Stomach (tissue), 8 donors: ENCODE measurements at regions not wholly inside any gene's neighbourhood (a gene's known extent, or its start where the extent isn't known, plus 50 kb on each side); places are given as distances from the start of the nearest gene placed in this dataset.

Source experiments
- DNase-seq, 2 donors: peaks; one replicate each; pipeline versions ENCODE4 v3.0.0 to v3.0.0-alpha.2; 2013 to 2019
- H3K27ac ChIP-seq, 5 donors: fragments of 200-600 bp in 4 of 5; sonication (generic) in 4 of 5; one replicate each; pipeline ENCODE4 v1.5.1; 2013 to 2019; ENCODE audit warnings: mild to moderate bottlenecking in 1 of 5, moderate library complexity in 1 of 5
- H3K27me3 ChIP-seq, 3 donors: fragments of 200-600 bp; sonication (generic); one replicate each; pipeline ENCODE4 v1.5.1; 2017 to 2019; ENCODE audit warnings: mixed run types in 1 of 3
- H3K36me3 ChIP-seq, 4 donors: fragments of 200-600 bp; sonication (generic); 1 replicate in 3 of 4; 2 replicates in 1 of 4; pipeline ENCODE4 v1.5.1; 2016 to 2019
- H3K4me1 ChIP-seq, 4 donors: fragments of 200-600 bp; sonication (generic); one replicate each; pipeline ENCODE4 v1.5.1; 2016 to 2019
- H3K4me3 ChIP-seq, 4 donors: fragments of 200-600 bp; sonication (generic) in 3 of 4; one replicate each; pipeline ENCODE4 v1.5.1; 2016 to 2019; ENCODE audit warnings: mild to moderate bottlenecking in 1 of 4
- H3K9me3 ChIP-seq, 4 donors: fragments of 200-600 bp; sonication (generic); one replicate each; pipeline ENCODE4 v1.5.1; 2016 to 2019
- EP300 ChIP-seq: sonication (generic); formaldehyde crosslinking; IDR thresholded peaks from one replicate; pipeline ENCODE4 v1.6.1; 2017; ENCODE audit warnings: antibody characterized with exemption
- POLR2A ChIP-seq, 4 donors: fragments of 450-650 bp; IDR thresholded peaks; one replicate each; pipeline ENCODE4 v1.6.1; 2016; ENCODE audit warnings: antibody characterized with exemption in 4 of 4, control low read depth in 2 of 4, mild to moderate bottlenecking in 1 of 4, moderate library complexity in 1 of 4
- POLR2AphosphoS5 ChIP-seq, 3 donors: sonication (generic); formaldehyde crosslinking; IDR thresholded peaks; one replicate each; pipeline ENCODE4 v1.6.1; 2016; ENCODE audit warnings: antibody characterized with exemption in 3 of 3
- WGBS, 5 donors: extraction: QIAGEN DNeasy Blood & Tissue Kit in 3 of 5; methylation state at CpG; one replicate each; pipeline versions ENCODE4 v1.1.5 to v1.1.7; 2013 to 2018; 5-methylcytosine and 5-hydroxymethylcytosine counted together
- intact Hi-C: fragments of 100-400 bp; cut with DNase I; formaldehyde crosslinking; loops from one replicate; pipeline ENCODE4 v1.15.1; 2023; ENCODE audit warnings: low total_unique reads
- TF ChIP-seq, protein P1 (sequence below), 7 experiments: fragments of 450-650 bp in 4 of 7; fragments of 200-600 bp in 3 of 7; sonication (generic) in 3 of 7; IDR thresholded peaks; one replicate each; pipeline ENCODE4 v1.5.1; 2016 to 2019; ENCODE audit warnings: antibody characterized with exemption in 7 of 7, control low read depth in 2 of 7, mild to moderate bottlenecking in 1 of 7
- donor health status: healthy with polysubstance abuse.
- donor health status: Bipolar disorder and iron deficiency.
- donor health status: healthy.

DNA sequence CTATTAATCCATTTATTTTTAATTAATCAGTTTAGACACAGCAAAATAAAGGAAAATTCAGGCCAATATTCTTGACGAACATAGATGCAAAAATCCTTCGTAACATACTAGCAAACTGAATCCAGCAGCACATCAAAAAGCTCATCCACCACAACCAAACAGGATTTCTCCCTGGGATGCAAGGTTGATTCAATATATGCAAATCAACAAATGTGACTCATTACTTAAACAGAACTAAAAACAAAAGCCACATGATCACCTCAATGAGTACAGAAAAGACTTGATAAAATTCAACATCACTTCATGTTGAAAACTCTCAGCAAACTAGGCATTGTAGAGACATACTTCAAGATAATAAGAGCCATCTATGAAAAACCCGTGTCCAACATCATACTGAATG lies 364.1 kb upstream of the THBS1 start:
- Histone ChIP-seq H3K27ac (no peak overlapping the region), H3K9me3 (peaks cover 0 to 2% (median 0%) of the 10 kb centered on the region in 4 donors), H3K4me1 (peaks cover 0 to 9% (median 3%) of the 10 kb centered on the region in 4 donors), H3K36me3 (no peaks in the 10 kb centered on the region), H3K27me3 (no peaks in the 10 kb centered on the region), H3K4me3 (no peak overlapping the region)
- 92 to 96% (median 95%) methylated on average over 3 of the region's 3 CpGs for WGBS, 5 donors
- intact Hi-C loops = no loop called here
- DNase-seq = no peak
- TF ChIP-seq EP300 (no peak), POLR2AphosphoS5 (IDR thresholded peaks at IDR 0.05) (no peak), POLR2A (IDR thresholded peaks at IDR 0.05) (no peak)
- TF ChIP-seq, protein P1, sequence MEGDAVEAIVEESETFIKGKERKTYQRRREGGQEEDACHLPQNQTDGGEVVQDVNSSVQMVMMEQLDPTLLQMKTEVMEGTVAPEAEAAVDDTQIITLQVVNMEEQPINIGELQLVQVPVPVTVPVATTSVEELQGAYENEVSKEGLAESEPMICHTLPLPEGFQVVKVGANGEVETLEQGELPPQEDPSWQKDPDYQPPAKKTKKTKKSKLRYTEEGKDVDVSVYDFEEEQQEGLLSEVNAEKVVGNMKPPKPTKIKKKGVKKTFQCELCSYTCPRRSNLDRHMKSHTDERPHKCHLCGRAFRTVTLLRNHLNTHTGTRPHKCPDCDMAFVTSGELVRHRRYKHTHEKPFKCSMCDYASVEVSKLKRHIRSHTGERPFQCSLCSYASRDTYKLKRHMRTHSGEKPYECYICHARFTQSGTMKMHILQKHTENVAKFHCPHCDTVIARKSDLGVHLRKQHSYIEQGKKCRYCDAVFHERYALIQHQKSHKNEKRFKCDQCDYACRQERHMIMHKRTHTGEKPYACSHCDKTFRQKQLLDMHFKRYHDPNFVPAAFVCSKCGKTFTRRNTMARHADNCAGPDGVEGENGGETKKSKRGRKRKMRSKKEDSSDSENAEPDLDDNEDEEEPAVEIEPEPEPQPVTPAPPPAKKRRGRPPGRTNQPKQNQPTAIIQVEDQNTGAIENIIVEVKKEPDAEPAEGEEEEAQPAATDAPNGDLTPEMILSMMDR (IDR thresholded peaks at IDR 0.05) = no peak

DNA sequence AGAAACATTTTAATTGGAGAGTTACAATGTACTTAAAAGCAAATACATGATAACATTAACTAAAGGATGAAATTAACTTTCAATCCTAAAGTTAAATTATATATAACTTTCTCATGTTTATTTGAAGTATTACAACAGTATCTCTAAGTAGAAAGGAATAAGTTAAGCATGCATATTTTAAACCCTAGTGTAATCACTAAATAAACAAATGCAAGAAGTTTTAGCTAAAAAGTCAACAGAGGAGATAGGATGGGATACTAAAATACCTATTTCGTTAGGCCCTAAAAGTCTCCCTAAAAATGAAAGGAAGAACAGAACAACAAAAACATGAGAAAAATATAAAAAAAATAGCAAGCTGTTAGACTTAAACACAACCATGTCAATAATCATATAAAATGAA lies 361.3 kb upstream of the THBS1 start:
- intact Hi-C loops = no loop called here
- no peak for DNase-seq
- Histone ChIP-seq H3K4me1 (no peaks in the 10 kb centered on the region), H3K27me3 (no peaks in the 10 kb centered on the region), H3K36me3 (no peaks in the 10 kb centered on the region), H3K9me3 (no peaks in the 10 kb centered on the region), H3K4me3 (no peak overlapping the region), H3K27ac (no peak overlapping the region)
- 24 to 50% (median 33%) methylated on average over 1 of the region's 1 CpG for WGBS, 5 donors
- no peak for TF ChIP-seq POLR2A (IDR thresholded peaks at IDR 0.05)
- no peak for TF ChIP-seq POLR2AphosphoS5 (IDR thresholded peaks at IDR 0.05)
- TF ChIP-seq, protein P1 (IDR thresholded peaks at IDR 0.05) = no peak
- TF ChIP-seq EP300 = no peak

DNA sequence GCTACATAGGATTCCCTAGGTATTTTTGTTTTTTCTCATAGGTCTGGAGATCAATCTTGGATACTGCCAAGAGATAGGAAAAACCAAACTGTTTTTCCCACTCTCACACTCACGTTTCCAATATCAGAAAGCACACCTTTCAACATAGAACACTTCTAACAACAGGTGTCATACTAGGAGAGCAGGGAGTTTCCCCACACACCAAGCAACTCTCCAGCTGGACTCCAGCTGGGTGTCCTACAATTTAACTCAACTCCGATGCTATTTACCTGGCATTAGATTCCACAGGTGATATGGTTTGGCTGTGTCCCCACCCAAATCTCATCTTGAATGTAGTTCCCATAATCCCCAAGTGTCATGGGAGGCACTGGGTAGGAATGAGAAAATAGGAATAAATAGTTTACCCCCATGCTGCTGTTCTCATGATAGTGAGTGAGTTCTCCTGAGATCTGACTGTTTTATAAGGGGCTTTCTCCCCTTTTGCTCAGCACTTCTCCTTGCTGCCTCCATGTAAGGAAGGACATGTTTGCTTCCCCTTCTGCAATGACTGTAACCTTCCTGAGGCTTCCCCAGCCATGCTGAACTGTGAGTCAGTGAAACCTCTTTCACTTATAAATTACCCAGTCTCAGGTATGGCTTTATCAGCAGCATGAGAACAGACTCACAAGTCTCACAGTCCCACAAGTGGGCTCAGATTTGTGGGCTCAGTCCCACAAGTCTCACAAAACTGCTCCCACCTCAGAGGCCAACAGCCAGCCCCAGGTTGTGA lies 354.5 kb upstream of the THBS1 start:
- no peaks in the 10 kb centered on the region for H3K9me3 ChIP-seq
- H3K36me3 ChIP-seq = no peaks in the 10 kb centered on the region
- H3K4me1 ChIP-seq = no peaks in the 10 kb centered on the region
- intact Hi-C loops = no loop called here
- no peak overlapping the region for H3K4me3 ChIP-seq
- H3K27me3 ChIP-seq = no peaks in the 10 kb centered on the region
- 48 to 78% (median 67%) methylated on average over 2 of the region's 2 CpGs for WGBS, 5 donors
- TF ChIP-seq POLR2A (IDR thresholded peaks at IDR 0.05) = no peak
- TF ChIP-seq POLR2AphosphoS5 (IDR thresholded peaks at IDR 0.05) = no peak
- TF ChIP-seq, protein P1 (IDR thresholded peaks at IDR 0.05) = no peak
- TF ChIP-seq EP300 = no peak
- no peak for DNase-seq
- no peak overlapping the region for H3K27ac ChIP-seq

DNA sequence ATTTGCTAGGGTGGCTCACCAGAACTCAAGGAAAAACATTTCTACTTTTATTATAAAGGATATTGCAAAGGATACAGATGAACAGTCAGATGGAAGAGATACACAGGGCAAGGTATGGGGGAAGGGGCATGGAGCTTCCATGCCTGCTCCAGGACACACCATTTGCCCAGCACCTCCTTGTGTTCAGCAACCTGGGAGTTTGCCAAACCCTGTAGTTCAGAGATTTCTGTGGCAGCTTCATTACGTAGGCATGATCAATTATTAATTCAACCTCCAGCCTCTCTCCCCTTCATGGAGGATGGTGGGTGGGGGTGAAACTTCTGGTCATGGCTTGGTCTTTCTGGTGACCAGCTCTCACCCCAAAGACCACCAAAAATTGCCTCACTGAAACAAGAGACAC lies 353.9 kb upstream of the THBS1 start:
- intact Hi-C loops = no loop called here
- H3K9me3 ChIP-seq = no peaks in the 10 kb centered on the region
- no peaks in the 10 kb centered on the region for H3K36me3 ChIP-seq
- H3K27ac ChIP-seq = no peak overlapping the region
- H3K4me3 ChIP-seq = no peak overlapping the region
- 53 to 78% (median 60%) methylated on average over 1 of the region's 1 CpG for WGBS, 5 donors
- DNase-seq = no peak
- H3K4me1 ChIP-seq = no peaks in the 10 kb centered on the region
- TF ChIP-seq, protein P1 (IDR thresholded peaks at IDR 0.05) = no peak
- H3K27me3 ChIP-seq = no peaks in the 10 kb centered on the region
